ENCODE measurements at regions not wholly inside any gene's neighbourhood (a gene's known extent, or its start where the extent isn't known, plus 50 kb on each side); places are given as distances from the start of the nearest gene placed in this dataset.

DNA sequence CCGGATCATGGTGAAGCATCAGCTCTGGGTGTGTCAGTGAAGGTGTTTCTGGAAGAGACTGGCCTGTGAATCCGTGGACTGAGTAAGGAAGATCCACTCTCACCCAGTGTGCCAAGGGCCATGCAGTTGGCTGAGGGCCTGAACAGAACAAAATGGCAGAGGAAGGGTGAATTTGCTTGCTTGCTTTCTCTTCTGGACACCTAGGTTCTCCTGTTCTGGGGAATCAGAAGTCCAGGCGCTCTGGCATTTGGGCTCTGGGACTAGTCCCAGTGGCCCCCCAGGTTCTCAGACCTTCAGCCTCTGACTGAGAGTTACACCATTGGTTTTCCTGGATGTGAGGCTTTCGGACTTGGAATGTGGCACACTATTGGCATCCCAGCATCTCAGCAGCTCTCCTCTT, 1170.8 kb downstream of the TBC1D22A start:
- no peak for DNase-seq (ENCODE audit: low read depth, low spot score)

DNA sequence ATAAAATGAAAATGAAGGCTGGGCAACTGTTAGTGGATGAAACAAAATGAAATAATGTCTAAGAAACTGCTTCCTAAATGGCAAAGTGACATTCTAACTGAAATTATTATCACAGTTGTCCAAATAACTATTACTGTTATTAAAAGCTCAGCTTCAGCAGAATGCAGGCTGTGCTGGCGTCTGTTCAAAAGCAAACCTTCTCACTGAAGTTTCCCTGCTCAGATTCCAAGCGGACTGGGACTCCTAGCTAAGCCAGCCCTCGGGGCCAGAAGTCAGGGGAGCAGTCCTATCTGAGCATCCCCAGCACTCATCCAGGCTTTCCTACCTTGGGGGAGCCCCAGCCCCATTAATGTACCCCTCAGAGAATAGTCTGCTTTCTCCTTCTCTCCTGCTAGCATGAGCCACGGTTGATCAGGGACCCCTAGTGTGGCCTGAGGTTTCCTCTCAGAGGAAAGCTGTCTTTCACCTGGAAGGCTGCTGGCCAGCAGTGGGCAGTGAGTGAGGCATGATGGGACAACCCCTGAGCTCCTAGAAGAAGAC, 1167.3 kb downstream of the TBC1D22A start:
- no peak for DNase-seq (ENCODE audit: low read depth, low spot score)

DNA sequence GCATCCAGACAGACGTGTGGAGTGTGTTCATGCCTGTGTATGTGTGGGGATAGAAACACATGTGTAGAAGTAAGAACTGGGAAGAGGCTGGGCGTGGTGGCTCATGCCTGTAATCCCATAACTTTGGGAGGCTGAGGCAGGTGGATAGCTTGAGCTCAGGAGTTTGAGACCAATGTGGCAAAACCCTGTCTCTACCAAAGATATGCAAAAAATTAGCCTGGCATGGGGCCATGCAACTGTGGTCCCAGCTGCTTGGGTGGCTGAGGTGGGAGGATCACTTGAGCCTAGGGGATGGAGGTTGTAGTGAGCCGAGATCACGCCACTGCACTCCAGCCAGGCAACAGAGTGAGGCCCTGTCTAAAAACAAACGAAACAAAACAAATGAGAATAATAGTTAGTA, 1166.6 kb downstream of the TBC1D22A start:
- no peak for DNase-seq (ENCODE audit: low read depth, low spot score)

DNA sequence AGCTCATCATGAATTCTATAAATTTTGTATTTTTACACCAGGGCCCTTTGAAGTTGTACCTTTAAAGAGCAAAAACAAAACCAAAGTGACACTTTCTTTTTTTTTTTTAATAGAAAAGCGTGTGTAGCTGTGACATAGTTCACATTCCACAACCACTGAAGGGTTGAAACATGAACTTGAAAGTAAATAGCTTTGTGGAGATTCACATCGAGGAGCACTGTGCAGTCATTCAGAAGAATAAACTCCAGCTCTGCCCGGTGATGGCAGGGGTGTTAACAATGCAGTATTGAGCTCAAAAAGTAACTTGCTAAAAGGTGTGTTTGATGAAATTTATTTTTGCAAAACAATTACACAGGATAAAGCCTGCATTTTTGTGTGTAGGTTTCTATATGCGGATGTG, 1166.2 kb downstream of the TBC1D22A start:
- DNase-seq (ENCODE audit: low read depth, low spot score) = no peak

DNA sequence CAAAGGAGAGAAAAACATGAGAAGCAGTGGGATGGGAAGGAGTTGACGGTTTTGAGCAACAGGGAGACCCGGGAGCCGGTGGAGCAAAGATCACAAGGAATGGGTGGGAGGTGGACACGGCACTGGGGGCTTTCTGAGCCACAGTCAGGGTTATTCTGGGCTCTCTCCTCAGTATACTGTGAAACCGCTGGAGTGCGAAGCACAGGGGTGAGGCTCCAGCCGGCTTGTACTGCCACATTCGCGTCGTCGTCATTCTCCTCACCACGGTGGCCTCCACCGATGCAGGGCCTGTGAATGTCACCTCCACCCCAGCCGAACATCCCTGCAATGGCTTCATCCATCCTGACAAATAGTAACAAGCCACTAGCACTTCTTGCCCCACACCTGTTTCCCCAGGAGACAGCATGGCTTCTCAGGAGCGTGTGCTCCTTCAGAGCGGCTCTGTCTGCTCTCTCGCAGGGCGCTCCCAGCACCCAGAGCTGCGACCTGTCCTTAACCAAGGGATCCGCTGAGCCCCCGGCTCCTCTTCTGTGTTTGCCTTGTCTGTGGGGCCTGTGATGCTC, 1165.3 kb downstream of the TBC1D22A start:
- no peak for DNase-seq (ENCODE audit: low read depth, low spot score)

DNA sequence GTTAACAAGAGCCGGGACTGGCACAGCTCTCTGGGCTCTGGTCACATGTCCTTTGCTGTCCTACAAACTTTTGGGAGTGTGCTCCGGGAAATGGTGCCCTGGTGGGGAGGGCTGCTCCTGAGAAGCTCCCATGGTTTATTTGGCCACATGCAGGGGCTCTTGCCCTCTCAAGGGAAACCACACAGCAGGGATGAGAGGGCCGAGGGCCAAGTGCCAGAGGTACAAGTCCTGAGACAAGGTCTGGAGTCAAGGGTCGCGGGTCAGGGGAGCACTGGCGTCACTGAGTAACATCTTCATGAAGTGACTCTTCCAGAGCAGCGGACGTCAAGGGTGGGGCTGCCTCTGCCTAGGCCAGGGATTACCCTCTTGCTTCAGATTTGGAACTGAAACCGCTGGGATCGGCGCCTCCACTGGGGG, 1160.6 kb downstream of the TBC1D22A start:
- no peak for DNase-seq (ENCODE audit: low read depth, low spot score)

DNA sequence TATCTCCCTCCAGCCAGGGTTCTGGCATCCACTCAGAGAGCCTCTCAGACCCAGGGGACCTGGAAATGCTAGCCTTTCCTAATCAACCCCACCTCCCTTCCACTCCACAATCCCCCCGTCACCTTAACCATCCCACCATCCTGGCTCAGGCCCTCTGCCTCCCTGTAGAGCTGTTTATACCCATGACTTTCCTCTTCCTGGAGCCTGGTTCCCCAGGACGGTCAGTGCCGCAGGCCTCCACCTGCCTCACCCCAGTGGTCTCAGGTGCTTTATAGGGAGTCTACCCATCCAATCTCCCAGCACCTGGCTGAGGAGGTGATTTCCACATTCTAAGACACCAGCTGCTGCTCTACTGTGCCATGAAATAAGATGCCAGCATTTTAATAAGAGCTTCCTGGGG, 1159.5 kb downstream of the TBC1D22A start:
- DNase-seq (ENCODE audit: low read depth, low spot score) = no peak

DNA sequence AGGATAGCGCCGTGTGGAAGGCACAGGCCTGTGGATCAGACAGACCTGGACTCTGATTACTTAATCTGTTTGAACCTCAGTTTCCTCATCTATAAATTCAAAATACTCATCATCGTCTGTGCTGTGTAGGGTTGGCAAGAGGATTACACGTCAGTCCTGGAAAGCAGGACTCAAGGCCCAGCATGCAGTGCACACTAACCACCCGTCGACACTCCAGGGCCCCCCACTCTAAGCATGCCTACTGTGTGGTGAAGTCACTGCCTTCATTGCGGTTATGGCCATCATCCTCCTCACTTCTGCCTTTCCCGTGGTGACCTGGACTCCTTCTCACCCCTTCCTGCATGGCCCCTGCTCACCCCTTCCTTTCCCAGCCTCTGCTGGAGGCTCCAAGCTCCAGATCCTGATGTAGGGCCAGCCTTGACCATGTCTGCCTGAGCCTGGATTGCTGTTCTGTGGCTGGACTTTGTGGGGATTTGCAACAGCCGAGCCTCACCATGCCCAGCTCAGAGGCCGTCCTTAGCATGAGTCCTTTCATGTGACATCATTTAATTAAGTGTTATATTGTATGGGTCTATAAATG, 1158.0 kb downstream of the TBC1D22A start:
- DNase-seq (ENCODE audit: low read depth, low spot score) = no peak

DNA sequence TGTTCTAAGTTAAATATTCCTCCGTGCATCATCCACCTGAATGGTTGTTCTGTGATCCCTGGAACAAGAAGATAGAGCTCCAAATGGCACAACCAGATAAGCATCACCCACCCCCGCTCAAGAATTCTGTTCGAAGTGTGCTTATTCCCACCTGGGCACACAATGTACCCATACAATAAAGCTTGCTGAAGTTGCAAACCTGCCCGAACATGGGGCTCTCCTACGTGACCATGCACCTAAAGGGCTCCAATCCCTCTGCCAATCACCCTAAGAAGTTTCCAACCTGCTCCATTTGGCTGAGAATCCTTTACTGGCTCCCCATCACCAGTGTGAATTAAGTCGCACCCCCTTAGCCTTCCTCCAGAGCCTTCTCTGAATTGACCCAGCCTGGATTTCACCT, 1157.4 kb downstream of the TBC1D22A start:
- DNase-seq (ENCODE audit: low read depth, low spot score) = no peak

DNA sequence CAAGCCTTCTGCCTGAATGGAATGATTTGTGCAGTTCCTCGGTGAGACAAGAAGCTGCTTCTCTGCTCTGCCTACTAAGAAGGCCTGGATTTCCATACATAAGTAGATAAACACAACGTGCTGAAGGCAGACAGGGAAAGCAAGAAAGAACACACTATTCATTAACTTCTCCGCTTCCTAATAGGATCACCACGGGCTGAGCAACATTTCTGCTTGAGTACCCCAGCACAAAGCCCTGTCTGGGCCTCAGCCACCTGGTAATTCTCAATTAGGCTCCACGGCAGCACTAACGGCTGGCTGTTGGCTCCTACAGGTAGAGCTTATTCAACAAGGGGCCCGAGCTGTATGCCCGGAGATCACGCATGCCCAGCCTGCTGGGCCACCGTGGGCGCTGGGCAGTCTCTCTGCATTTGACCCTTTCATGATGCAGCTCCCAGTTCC, 1156.6 kb downstream of the TBC1D22A start:
- DNase-seq (ENCODE audit: low read depth, low spot score) = no peak

DNA sequence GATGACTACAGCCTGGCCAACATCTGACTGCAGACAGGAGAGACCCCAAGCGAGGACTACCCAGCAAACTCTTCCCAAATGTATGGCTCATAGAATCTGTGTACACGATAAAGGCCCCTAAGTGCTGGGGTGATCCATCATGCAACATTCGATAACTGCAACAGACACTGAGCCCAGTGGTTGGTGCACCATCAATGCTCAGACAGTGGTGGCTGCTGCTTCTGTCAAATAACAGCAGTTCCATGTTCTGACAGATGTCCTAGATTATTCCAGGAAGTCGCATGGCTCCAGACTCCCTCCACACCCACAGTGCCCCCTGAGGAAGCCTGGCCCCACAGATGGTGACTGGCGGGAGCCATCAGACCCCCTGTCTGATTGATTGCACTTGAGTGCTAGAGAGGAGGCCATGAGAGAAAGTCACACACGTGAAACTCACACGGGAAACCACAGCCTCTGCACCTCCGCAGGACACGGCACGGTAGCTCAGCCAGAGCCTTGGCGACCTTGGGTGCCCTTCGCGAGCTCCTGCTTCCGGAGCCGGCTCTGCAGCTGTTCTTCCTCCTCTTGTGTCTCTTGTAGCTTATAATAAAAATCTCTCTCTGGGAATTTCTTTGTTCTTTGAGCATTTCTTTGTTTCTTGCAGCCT, 1155.9 kb downstream of the TBC1D22A start:
- DNase-seq (ENCODE audit: low read depth, low spot score) = no peak

DNA sequence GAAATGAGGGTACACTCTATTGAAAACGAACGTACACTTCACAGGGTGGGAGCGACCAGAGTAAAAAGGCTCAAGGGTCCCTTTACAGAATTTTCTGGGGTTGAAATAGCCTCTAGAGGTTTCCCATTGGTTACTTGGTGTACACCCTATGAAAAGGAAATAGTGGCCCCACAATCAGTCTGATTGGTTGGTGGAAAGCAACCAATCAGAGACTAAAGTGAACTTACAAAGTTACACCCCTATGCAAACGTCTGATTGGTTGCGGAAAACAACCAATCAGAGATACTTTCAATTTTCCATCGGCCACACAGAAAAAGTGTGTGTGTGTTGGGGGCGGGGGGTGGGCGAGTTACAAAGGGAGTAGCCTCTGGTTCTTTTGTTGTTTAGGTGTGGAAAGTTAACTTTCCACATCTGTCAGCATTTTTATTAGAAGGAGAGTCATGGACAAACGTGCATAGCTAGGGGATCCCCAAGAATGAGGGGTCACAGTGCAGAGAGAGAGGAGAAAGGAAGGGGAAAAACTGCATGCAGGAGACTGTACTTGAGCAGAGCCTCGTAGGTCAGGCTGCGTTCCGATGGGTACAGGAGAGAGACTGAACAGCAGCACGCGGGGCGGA, 1152.1 kb downstream of the TBC1D22A start:
- no peak for DNase-seq (ENCODE audit: low read depth, low spot score)

DNA sequence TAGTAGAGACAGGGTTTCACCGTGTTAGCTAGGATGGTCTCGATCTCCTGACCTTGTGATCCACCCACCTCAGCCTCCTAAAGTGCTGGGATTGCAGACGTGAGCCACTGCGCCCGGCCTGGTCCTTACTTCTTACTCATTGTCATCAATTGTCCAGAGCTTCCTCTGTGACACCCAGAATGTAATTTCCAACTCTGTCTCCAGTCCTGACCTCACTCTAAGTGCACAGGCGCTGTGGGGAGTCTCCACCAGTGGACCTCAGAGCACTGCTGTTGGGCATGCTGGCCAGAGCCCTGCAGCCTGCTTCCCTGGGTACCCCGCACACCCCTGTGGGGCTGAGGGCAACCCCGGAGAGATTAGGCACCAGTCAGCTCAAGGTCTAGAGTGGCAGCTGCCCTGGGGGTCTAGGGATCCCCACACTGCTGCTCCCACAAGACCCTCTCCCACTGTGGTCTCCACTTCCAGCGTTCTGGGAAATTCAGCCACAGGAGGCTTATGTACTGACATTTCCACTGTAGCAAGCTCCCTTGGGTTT, 1140.3 kb downstream of the TBC1D22A start:
- DNase-seq (ENCODE audit: low read depth, low spot score) = no peak

DNA sequence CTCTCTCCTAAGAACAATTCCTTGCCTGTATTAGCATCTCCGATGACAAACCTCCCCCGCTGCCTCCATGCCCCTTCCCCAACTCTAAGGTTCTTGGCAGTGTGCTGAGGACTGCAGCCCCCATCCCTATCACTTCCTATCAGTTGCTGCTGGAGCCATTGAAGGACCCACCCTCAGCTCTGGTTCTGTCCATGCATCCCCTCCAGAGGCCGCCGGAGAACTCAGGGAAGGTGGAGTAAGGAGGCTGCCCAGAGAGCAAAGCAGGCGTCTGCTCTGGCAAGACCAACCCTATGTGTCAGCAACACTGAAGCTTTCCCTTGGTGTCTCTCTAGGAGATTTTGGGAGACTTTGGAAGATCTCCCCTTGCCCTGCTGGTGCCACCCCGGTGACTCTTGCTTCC, 1139.5 kb downstream of the TBC1D22A start:
- DNase-seq (ENCODE audit: low read depth, low spot score) = no peak

DNA sequence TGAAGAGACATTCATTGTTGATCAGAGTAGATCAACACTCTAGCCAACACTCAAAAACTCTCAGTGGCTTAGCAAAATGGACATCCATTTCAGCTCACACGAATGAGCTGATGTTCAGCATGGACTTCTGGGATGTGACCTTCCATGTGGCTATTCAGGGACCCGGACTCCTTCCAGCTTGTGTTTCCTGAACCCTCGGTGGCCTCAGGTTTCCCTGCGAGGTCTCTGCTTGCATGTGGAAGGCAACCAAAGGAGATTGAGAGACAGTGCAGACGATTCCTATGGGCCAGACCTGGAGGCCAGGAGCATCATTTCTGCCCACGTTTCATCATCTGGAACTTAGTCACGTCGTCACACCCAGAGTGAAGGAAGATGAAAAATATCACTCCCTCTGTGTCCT, 1137.4 kb downstream of the TBC1D22A start:
- no peak for DNase-seq (ENCODE audit: low read depth, low spot score)

DNA sequence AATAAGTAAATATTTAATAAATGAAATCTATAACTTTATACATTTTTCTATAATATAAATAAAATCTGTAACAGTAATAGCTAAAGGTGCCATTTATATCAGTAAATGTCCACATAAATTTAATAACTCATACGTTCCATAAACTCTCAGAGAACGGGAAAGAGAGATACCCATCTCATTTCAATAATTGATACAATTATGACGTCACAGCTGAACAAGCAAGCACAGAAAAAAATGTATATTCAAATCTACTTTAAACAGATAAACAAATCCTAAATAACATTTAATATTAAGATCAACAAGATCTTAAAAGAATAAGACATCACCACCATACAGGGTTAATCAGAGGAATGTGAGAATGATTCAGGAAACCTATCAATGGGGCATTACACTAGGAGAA, 1136.5 kb downstream of the TBC1D22A start:
- DNase-seq (ENCODE audit: low read depth, low spot score) = no peak

DNA sequence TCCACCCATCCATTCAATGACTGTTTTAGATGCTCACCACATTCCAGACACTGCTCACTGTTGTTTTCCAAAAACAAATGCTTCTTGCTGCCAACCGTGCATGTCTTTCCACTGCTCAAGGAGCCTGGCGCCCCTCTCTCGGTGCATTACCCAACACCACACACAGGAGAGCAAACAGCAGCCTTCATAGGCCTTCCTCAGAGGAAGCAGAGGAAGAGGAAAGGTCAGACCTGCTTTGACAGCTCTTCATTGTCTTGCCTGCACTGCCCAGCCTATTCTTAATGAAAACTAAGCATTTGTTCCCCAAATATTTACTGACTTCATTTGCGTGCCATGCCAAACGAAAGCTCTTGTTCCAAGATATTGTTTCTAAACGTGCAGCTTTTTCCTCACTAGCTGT, 1129.2 kb downstream of the TBC1D22A start:
- DNase-seq (ENCODE audit: low read depth, low spot score) = no peak

DNA sequence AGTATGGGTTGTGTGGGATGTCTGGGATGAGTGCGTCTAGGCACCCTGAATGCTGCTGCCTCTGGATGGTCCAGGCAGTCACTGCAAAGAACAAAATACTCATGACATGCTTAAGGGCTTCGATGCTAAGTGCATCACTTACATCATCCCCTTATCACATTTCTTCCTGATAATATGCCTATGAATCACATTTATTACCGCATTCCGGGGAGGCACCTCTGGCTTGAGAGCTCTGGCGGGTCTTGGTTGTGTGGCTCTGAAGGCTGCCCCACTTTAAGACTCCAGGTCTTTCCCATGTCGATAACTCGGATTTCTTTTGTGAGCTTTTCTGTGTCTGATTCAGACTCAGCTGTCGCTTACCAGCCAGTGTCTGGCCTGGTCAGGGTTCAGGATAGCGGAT, 1126.4 kb downstream of the TBC1D22A start:
- no peak for DNase-seq (ENCODE audit: low read depth, low spot score)

DNA sequence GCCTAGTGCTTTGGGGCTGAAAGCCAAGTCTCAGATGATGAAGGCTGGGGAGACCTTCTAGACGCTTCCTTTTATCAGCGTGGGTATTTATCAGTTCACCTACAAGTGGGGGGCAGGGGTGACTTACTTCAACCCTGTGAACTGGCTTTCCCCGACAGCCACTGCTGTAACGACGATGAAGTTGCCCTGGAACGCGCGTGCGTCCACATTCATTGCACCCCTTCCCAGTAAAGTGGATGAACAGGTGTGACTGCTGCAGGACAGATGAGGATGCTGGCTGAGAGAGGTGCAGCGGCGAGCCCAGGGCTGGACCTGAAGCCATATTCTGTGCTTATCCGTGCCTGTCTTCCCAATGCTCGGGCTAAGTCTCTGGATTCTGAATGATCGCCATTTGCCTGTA, 1122.3 kb downstream of the TBC1D22A start:
- DNase-seq (ENCODE audit: low read depth, low spot score) = no peak

DNA sequence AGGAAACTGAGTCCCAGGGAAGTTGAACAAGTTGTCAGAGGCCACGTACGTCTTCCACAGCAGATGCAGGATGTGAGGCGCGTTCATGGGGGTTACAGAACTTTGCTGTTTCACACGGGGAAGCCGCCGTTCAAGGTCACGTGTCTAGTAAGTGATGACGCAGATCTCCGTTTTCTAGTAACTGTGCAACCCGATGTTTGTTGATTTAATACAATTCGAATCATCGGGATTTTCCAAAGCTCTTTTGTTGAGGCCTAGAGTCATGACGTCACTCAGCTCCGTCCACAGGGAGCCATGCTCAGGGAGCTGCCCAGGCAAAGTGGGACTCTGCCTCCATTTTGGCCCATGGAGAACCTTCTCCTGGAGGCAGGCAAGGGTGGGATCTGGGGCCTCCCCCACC, 1121.8 kb downstream of the TBC1D22A start:
- no peak for DNase-seq (ENCODE audit: low read depth, low spot score)

DNA sequence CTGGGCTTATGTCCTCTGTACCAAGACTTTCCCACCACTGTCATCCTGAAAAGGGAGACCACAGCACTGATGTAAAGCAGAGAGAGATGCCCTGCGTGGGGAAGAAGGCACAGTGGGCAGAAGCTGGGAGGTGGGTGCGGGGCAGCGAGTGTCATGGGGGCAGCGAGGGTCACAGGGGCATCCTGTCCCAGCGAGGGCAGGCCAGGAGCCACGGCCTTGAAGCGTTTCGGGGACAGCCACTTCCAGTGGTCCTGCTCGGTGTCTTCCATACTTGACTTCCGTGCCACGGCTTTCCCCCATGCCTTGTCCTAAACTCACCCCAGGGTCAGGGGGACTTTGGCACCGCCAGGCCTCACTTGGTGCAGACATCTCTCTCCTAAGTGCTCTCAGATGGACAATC, 1121.3 kb downstream of the TBC1D22A start:
- DNase-seq (ENCODE audit: low read depth, low spot score) = no peak

DNA sequence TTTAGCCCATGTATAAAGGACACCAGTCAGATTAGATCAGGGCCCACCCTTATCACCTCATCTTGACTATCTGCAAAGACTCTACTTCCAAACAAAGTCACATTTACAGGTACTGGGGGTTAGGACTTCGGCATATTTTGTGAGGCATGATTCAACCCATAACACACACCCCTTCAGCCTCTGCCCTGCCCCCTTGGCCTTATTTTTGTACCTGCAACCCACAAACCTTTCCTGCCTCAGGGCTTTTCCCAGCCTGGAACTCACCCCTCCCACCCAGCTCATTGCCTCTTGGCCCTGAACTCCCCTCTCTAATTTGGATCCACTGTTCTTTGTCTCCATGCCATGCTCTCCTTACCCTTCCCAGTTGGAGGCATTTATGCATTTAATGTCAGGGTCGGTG, 1116.9 kb downstream of the TBC1D22A start:
- DNase-seq (ENCODE audit: low read depth, low spot score) = no peak

DNA sequence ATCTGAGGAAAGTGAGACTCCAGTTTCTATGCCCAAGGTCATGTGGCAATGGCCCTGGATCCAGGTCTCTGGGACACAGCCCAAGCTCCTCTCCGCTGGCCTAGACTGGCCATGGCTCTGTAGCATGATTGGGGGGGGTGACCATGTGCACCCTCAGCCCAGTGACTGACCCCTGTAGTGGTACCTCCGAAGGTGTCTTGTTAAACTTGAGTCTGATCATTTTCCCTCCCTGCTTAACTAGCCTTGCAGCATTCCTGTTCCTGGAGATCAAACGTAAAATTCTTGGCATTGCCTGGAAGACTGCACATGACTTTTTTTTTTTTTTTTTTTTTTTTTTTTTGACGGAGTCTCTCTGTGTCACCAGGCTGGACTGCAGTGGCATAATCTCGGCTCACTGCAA, 1116.0 kb downstream of the TBC1D22A start:
- DNase-seq (ENCODE audit: low read depth, low spot score) = no peak
